SU-DHL-6 (cell line): ENCODE measurements at regions not wholly inside any gene's neighbourhood (a gene's known extent, or its start where the extent isn't known, plus 50 kb on each side); places are given as distances from the start of the nearest gene placed in this dataset.

Source experiments
- EZH2phosphoT487 ChIP-seq: fragments of 200-600 bp; sonication (generic), shearing (Covaris generic); conservative IDR thresholded peaks from 2 replicates; pipeline ENCODE4 v1.6.1; 2018; ENCODE audit warnings: mild to moderate bottlenecking, antibody characterized with exemption, low read length, moderate library complexity, mixed read lengths
- TF ChIP-seq, protein P1 (sequence below): fragments of 200-600 bp; sonication (generic); IDR thresholded peaks from one replicate; pipeline ENCODE4 v1.5.1; 2017; ENCODE audit warnings: antibody characterized with exemption, mild to moderate bottlenecking, low read length, moderate library complexity; ENCODE audit not compliant: insufficient read depth, poor library complexity, severe bottlenecking

DNA sequence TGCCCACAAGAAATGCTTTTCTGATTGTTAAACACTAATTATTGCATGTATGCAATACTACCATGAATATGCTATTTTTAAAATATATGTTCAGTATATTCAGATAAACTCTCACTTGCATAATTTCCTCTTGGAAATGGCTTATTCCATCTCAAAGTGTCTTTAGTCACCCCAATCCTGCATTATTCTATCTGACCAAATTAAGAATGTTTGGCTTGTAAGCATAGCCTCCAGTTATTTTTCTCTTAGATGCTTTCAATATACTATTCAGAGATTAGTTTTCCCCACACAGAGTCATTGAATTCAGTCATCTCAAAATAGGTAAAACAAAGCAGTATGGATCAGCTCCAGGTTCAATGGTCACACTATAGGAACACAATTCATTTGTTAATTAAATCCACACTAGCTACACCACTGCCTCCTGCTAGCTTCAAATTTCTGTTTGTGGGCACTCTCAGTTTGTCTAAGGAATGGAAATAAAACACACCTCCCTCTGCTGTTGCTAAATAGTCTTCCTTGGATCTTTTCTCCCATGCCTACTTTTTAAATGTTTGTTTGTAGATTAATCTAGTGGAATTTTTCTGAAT lies 134.6 kb upstream of the TBCA start:
- TF ChIP-seq, protein P1, sequence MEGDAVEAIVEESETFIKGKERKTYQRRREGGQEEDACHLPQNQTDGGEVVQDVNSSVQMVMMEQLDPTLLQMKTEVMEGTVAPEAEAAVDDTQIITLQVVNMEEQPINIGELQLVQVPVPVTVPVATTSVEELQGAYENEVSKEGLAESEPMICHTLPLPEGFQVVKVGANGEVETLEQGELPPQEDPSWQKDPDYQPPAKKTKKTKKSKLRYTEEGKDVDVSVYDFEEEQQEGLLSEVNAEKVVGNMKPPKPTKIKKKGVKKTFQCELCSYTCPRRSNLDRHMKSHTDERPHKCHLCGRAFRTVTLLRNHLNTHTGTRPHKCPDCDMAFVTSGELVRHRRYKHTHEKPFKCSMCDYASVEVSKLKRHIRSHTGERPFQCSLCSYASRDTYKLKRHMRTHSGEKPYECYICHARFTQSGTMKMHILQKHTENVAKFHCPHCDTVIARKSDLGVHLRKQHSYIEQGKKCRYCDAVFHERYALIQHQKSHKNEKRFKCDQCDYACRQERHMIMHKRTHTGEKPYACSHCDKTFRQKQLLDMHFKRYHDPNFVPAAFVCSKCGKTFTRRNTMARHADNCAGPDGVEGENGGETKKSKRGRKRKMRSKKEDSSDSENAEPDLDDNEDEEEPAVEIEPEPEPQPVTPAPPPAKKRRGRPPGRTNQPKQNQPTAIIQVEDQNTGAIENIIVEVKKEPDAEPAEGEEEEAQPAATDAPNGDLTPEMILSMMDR: no peak
- TF ChIP-seq EZH2phosphoT487: no peak
